Heart right ventricle (tissue), 16 donors: ENCODE measurements at regions not wholly inside any gene's neighbourhood (a gene's known extent, or its start where the extent isn't known, plus 50 kb on each side); places are given as distances from the start of the nearest gene placed in this dataset.

Source experiments
- ATAC-seq, 8 donors: fragments of 200-7000 bp; cut with Tn5 transposase; one replicate each; pipeline ENCODE4 v1.9.1; 2020; ENCODE audit warnings: mild to moderate bottlenecking in 8 of 8, moderate library complexity in 8 of 8, moderate number of reproducible peaks in 1 of 8
- DNase-seq, 2 donors: peaks; one replicate each; pipeline ENCODE4 v3.0.0-alpha.2; 2020
- H3K27ac ChIP-seq, 10 donors: fragments of 200-600 bp; sonication (generic) in 2 of 10; one replicate each; pipeline versions ENCODE4 v1.5.0 to v1.8.0; 2020 to 2022; ENCODE audit warnings: mild to moderate bottlenecking in 3 of 10
- H3K27me3 ChIP-seq, 7 donors: fragments of 200-600 bp; one replicate each; pipeline ENCODE4 v1.8.0; 2021 to 2022; ENCODE audit warnings: mild to moderate bottlenecking in 2 of 7
- H3K36me3 ChIP-seq, 9 donors: fragments of 200-600 bp; sonication (generic) in 1 of 9; one replicate each; pipeline versions ENCODE4 v1.5.0 to v1.8.0; 2020 to 2022; ENCODE audit warnings: mild to moderate bottlenecking in 2 of 9
- H3K4me1 ChIP-seq, 9 donors: fragments of 200-600 bp; sonication (generic) in 1 of 9; one replicate each; pipeline versions ENCODE4 v1.5.0 to v1.8.0; 2020 to 2022; ENCODE audit warnings: mild to moderate bottlenecking in 4 of 9
- H3K4me3 ChIP-seq, 10 donors: fragments of 200-600 bp; sonication (generic) in 2 of 10; one replicate each; pipeline versions ENCODE4 v1.5.0 to v1.8.0; 2020 to 2022; ENCODE audit warnings: mild to moderate bottlenecking in 7 of 10, moderate library complexity in 2 of 10
- H3K9me3 ChIP-seq, 11 donors: fragments of 200-600 bp in 10 of 11; sonication (generic) in 2 of 11; one replicate each; pipeline versions ENCODE4 v1.5.0 to v1.8.0; 2013 to 2022; ENCODE audit warnings: mild to moderate bottlenecking in 2 of 11, control low read depth in 1 of 11, moderate library complexity in 1 of 11
- WGBS, 2 donors: extraction: QIAGEN DNeasy Blood & Tissue Kit; methylation state at CpG; one replicate each; pipeline ENCODE4 v1.1.7; 2013; ENCODE audit warnings: inconsistent platforms in 1 of 2; 5-methylcytosine and 5-hydroxymethylcytosine counted together
- intact Hi-C, 10 donors: fragments of 100-400 bp; cut with DNase I; formaldehyde crosslinking; loops; one replicate each; pipeline versions ENCODE4 v1.11.1 to v1.14.2; 2022
- TF ChIP-seq, protein P1 (sequence below), 9 donors: fragments of 200-600 bp; sonication (generic) in 2 of 9; IDR thresholded peaks; one replicate each; pipeline versions ENCODE4 v1.5.0 to v1.8.0; 2021 to 2022; ENCODE audit warnings: antibody characterized with exemption in 9 of 9, mild to moderate bottlenecking in 5 of 9, moderate library complexity in 1 of 9
- donor health status: Arrhythmogenic right ventricular cardiomyopathy.
- donor health status: ischemic (EF 13 %, LVEDD 7.1; RV severe dilation, severe dysfunction).
- donor health status: healthy with polysubstance abuse.
- donor health status: DM: no; HTN: yes; CAD: no.
- donor health status: DM: no; HTN: no; CAD: no.
- donor health status: ischemic (EF 25% LVEDD 6.9; RV normal size, moderate dysfunction).
- donor health status: ischemic (EF 25% LVEDD 5.7; RV mildly dilated, moderate dysfunction).
- donor health status: healthy.
- donor health status: DM: yes; HTN: yes; CAD: no.
- donor health status: Ischemic cardiomyopathy.
- donor health status: ischemic (EF 35%, LVEDD 5.7; RV mildly dilated, moderate dysfunction).
- donor health status: nonischemic (EF 11% LVEDD 7.7; RV severe dilation, severe dysfunction).
- donor health status: DM: yes; HTN: yes; CAD: no.
- donor health status: PGD.
- donor health status: ischemic (EF 29% LVEDD 5.4; RV normal size, mild dysfunction).
- donor health status: nonischemic (EF 23%, LVEDD 6.1; RV moderate dilation, normal function).

DNA sequence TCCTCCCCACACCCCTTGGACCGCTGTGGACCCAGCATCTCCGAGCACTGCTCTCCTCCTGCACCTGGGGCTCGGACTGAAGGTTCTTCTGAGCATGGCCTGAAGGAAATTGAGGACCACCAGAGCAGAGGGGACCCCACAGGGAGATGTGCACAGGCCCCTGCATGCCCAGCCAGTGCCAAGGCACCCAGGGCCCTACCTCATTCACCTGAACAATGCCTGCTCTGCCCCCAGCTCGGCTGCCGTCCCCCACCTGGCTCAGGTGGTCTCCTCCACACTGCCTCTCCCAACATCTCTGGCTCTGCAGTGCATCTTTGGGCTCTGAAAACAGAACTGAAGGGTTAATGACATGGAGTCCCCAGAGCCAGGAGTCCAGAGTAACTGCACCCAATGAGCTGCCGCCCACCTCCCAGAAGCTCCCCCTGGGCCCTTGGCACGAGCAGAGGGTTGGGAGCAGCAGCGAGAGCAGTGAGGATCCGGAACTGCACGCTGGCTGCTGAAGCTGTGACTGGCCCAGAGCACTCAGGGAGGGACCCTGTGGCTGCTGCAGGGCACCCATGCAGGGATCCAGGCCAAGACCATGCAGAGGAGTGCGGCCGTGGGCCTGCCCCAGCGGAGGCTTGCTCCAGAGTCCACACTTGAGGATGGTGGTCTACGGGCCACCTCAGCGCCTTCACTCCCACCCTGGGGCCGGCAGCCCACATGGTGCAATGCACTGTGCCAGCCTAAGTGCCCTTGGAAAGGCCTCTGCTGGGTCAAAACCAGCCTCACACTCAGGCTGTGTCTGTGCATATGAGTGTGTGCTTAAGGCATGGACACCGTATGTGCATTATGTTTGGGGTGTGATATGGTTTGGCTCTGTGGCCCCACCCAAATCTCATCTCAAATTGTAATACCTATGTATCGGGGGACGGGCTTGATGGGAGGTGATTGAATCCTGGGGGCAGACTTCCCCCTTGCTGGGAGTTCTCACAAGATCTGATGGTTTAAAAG lies 686.1 kb downstream of the TBC1D22A start:
- Histone ChIP-seq H3K4me1 (peaks cover 0 to 7% (median 0%) of the 10 kb centered on the region in 9 donors), H3K9me3 (peaks cover 0 to 10% (median 0%) of the 10 kb centered on the region in 11 donors), H3K27ac (no peak overlapping the region), H3K27me3 (peaks cover 0 to 36% (median 4%) of the 10 kb centered on the region in 7 donors), H3K36me3 (no peaks in the 10 kb centered on the region), H3K4me3 (no peak overlapping the region)
- no peak for DNase-seq
- TF ChIP-seq, protein P1, sequence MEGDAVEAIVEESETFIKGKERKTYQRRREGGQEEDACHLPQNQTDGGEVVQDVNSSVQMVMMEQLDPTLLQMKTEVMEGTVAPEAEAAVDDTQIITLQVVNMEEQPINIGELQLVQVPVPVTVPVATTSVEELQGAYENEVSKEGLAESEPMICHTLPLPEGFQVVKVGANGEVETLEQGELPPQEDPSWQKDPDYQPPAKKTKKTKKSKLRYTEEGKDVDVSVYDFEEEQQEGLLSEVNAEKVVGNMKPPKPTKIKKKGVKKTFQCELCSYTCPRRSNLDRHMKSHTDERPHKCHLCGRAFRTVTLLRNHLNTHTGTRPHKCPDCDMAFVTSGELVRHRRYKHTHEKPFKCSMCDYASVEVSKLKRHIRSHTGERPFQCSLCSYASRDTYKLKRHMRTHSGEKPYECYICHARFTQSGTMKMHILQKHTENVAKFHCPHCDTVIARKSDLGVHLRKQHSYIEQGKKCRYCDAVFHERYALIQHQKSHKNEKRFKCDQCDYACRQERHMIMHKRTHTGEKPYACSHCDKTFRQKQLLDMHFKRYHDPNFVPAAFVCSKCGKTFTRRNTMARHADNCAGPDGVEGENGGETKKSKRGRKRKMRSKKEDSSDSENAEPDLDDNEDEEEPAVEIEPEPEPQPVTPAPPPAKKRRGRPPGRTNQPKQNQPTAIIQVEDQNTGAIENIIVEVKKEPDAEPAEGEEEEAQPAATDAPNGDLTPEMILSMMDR (IDR thresholded peaks at IDR 0.05) = no peak
- intact Hi-C loops = no loop called here
- no peak for ATAC-seq
- WGBS, 2 donors = 79 to 86% methylated on average over 19 of the region's 19 CpGs

DNA sequence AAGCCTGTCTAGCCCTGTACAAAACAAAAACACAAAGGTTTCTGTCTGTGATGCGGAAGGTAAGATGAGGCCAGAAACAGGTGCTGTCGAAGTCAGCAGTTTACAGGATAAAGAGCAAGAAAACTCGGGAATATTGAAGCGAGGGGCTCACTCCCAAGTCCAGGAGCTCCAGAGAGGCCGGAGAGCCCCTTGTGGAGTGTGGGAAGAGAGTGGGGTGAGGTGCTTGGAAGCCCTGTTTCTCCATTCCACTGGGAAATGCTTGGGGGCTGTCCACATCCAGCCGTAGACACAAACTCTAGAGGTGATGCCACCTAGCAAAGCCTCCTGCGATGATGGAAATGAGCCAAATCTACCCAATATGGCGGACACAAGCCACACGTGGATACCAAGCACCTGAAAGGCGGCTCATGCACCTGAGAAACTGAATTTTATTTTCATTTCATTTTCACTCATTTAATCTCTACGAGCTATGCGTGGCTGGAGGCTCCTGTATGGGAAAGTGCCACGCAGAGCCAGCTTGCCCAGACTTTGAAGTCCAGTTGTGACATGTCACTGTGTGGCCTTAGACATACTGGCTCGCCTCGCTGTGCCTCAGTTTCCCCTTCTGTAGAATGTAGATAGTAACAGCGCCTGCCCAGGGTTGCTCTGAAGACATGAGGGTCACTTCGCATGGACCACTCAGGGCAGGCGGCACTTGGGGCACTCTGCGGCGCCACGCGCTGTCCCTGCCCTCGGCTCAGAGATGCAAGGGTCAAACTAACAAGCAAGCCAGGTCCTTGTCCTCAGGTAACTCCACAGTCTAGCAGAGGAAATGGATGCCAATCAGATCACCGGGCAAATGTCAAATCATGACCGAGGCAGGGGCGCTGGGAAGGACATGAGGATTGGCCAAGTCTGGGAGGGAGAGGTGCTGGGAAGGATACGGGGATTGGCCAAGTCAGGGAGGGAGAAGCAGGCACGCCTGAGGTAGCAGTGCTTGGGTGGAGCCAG lies 684.7 kb downstream of the TBC1D22A start:
- Histone ChIP-seq H3K27ac (no peak overlapping the region), H3K9me3 (peaks cover 0 to 8% (median under 1%) of the 10 kb centered on the region in 11 donors), H3K4me3 (no peak overlapping the region), H3K4me1 (peaks cover 0 to 7% (median 0%) of the 10 kb centered on the region in 9 donors), H3K27me3 (peaks cover 0 to 37% (median 4%) of the 10 kb centered on the region in 7 donors), H3K36me3 (no peaks in the 10 kb centered on the region)
- TF ChIP-seq, protein P1 (IDR thresholded peaks at IDR 0.05) = no peak
- ATAC-seq (no peak), DNase-seq (no peak)
- intact Hi-C loops = no loop called here
- WGBS, 2 donors = 84 to 86% methylated on average over 28 of the region's 28 CpGs

DNA sequence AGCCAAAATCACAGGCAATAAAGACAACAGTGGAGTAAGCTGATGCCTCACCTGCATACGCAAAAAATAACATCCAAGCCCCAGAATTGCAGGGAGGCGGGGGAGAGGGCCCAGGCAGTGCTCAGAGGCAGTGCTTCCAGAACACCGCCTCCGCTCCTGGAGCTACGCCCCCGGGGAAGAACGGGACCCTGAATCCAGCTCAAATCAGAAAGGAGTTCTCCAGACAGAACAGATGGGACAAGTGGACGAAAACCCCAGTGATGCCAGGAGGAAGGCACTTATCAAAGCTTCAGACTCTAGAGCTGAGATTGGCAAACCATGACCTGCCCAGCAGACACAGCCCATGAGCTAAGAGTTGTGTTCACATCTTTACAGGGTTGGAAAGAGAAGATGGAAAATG lies 683.9 kb downstream of the TBC1D22A start:
- WGBS, 2 donors = 89 to 90% methylated on average over 8 of the region's 8 CpGs
- TF ChIP-seq, protein P1 (IDR thresholded peaks at IDR 0.05) = no peak
- DNase-seq (no peak), ATAC-seq (no peak)
- Histone ChIP-seq H3K9me3 (peaks cover 0 to 14% (median 6%) of the 10 kb centered on the region in 11 donors), H3K27me3 (peaks cover 0 to 37% (median 4%) of the 10 kb centered on the region in 7 donors), H3K36me3 (no peaks in the 10 kb centered on the region), H3K4me1 (peaks cover 0 to 7% (median 0%) of the 10 kb centered on the region in 9 donors), H3K4me3 (no peak overlapping the region), H3K27ac (no peak overlapping the region)
- intact Hi-C loops = no loop called here
